ENCODE measurements at regions not wholly inside any gene's neighbourhood (a gene's known extent, or its start where the extent isn't known, plus 50 kb on each side); places are given as distances from the start of the nearest gene placed in this dataset.

GRCh38 chr4:157961229-157961990 is 211.4 kb downstream of the GASK1B start:
- TF ChIP-seq CTCF (IDR thresholded peaks at IDR 0.05; ENCODE audit: insufficient read depth, low read length), result no peak
- no peak for TF ChIP-seq POLR2AphosphoS5 (IDR thresholded peaks at IDR 0.05; ENCODE audit: low read depth)
- TF ChIP-seq, protein P1, sequence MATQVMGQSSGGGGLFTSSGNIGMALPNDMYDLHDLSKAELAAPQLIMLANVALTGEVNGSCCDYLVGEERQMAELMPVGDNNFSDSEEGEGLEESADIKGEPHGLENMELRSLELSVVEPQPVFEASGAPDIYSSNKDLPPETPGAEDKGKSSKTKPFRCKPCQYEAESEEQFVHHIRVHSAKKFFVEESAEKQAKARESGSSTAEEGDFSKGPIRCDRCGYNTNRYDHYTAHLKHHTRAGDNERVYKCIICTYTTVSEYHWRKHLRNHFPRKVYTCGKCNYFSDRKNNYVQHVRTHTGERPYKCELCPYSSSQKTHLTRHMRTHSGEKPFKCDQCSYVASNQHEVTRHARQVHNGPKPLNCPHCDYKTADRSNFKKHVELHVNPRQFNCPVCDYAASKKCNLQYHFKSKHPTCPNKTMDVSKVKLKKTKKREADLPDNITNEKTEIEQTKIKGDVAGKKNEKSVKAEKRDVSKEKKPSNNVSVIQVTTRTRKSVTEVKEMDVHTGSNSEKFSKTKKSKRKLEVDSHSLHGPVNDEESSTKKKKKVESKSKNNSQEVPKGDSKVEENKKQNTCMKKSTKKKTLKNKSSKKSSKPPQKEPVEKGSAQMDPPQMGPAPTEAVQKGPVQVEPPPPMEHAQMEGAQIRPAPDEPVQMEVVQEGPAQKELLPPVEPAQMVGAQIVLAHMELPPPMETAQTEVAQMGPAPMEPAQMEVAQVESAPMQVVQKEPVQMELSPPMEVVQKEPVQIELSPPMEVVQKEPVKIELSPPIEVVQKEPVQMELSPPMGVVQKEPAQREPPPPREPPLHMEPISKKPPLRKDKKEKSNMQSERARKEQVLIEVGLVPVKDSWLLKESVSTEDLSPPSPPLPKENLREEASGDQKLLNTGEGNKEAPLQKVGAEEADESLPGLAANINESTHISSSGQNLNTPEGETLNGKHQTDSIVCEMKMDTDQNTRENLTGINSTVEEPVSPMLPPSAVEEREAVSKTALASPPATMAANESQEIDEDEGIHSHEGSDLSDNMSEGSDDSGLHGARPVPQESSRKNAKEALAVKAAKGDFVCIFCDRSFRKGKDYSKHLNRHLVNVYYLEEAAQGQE (IDR thresholded peaks at IDR 0.05; ENCODE audit: insufficient replicate concordance, low read depth), result no peak

Data from HL-60 (cell line).